ENCODE measurements at regions not wholly inside any gene's neighbourhood (a gene's known extent, or its start where the extent isn't known, plus 50 kb on each side); places are given as distances from the start of the nearest gene placed in this dataset.

DNA sequence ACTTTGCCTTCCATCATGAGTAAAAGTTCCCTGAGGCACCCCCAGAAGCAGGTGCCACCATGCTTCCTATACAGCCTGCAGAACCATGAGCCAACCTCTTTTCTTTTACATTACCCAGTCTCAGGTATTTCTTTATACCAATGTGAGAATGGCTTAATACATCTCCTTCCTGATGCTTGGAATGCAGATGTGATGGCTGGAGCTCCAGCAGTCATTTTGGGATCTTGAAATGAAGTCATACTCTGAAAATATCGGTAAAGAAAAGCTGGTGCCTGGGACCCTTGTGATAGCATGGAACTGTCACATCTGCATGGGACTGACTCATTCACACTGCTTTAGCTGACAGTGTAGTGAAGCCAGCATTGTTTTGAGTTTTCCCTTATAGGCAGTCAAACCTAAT is 634.5 kb upstream of the NRP1 start:
- H2BK12ac ChIP-seq (ENCODE audit: low read depth, low read length): no peak overlapping the region
- H3K9ac ChIP-seq (replicated peaks in 1 of 4; ENCODE audit: extremely low read depth in 1 of 4, low read depth in 3 of 4, low read length in 3 of 4): no peak overlapping the region
- no peak overlapping the region for H3K18ac ChIP-seq (ENCODE audit: extremely low read depth, low read length)
- H2AFZ ChIP-seq (ENCODE audit: low read length): no peak overlapping the region
- H4K8ac ChIP-seq (ENCODE audit: extremely low read depth, insufficient read depth, low read length): no peak overlapping the region
- no peaks in the 10 kb centered on the region for H3K27me3 ChIP-seq (replicated peaks in 1 of 4; ENCODE audit: control insufficient read depth in 3 of 4, extremely low read depth in 1 of 4, insufficient read depth in 3 of 4, low read length in 3 of 4)
- H2AK5ac ChIP-seq (ENCODE audit: low read depth, low read length): no peak overlapping the region
- H4K20me1 ChIP-seq (replicated peaks in 1 of 2; ENCODE audit: control insufficient read depth in 1 of 2, insufficient read depth in 2 of 2, low read length in 2 of 2): no peaks in the 10 kb centered on the region
- H3K79me1 ChIP-seq (ENCODE audit: low read depth, low read length): no peaks in the 10 kb centered on the region
- H3K9me3 ChIP-seq (ENCODE audit: insufficient read depth in 2 of 2, low read depth in 1 of 2, low read length in 1 of 2): no peaks in the 10 kb centered on the region
- peaks cover 3% of the 10 kb centered on the region; the same call in 1 of the 2 replicates for H3K23me2 ChIP-seq (ENCODE audit: low read depth, low read length)
- H3K56ac ChIP-seq (replicated peaks; ENCODE audit: insufficient read length, low read depth, low read length): no peak overlapping the region
- no peak overlapping the region for H2BK15ac ChIP-seq (ENCODE audit: low read length)
- H2BK20ac ChIP-seq (ENCODE audit: low read length): no peak overlapping the region
- ChIA-PET POLR2A (ENCODE audit: partially characterized antibody) (no interaction called here), CTCF (ENCODE audit: partially characterized antibody) (no interaction called here)
- no peak overlapping the region for H2BK120ac ChIP-seq (replicated peaks; ENCODE audit: low read depth, low read length)
- no peaks in the 10 kb centered on the region for H3K36me3 ChIP-seq (ENCODE audit: control insufficient read depth in 2 of 4, insufficient read depth in 4 of 4, low read length in 3 of 4)
- no peak overlapping the region for H3K27ac ChIP-seq (ENCODE audit: low read depth, low read length)
- no peak for FAIRE-seq
- H2BK5ac ChIP-seq (ENCODE audit: low read depth, low read length): no peak overlapping the region
- H4K5ac ChIP-seq (ENCODE audit: insufficient read length, low read depth, low read length): no peak overlapping the region
- no peak overlapping the region for H3K4me2 ChIP-seq (ENCODE audit: insufficient read depth in 1 of 2, low read depth in 2 of 2, low read length in 2 of 2)
- H3K4ac ChIP-seq (replicated peaks; ENCODE audit: insufficient read length, low read depth, low read length): no peak overlapping the region
- no peak overlapping the region for H3K23ac ChIP-seq (ENCODE audit: insufficient read length)
- no peak overlapping the region for H3K4me3 ChIP-seq (ENCODE audit: extremely low read depth in 1 of 4, insufficient read depth in 2 of 4, low read depth in 3 of 4, low read length in 4 of 4)
- no peak for DNase-seq (ENCODE audit: low read depth in 1 of 2, low spot score in 2 of 2)
- 87% methylated on average over 1 of the region's 1 CpG; no CpG with 5 or more reads in 1 of the 2 experiments for WGBS, 2 experiments (ENCODE audit: extremely low coverage in 1 of 2, insufficient coverage in 1 of 2, insufficient read length in 1 of 2, insufficient replicate concordance in 2 of 2, low coverage in 1 of 2, low lambda C conversion rate in 2 of 2, missing lambda C conversion rate in 1 of 2)
- no peaks in the 10 kb centered on the region for H3K79me2 ChIP-seq (ENCODE audit: control insufficient read depth in 1 of 2, insufficient read depth in 2 of 2, low read length in 2 of 2)
- no peak overlapping the region for H3K14ac ChIP-seq (ENCODE audit: insufficient read length)
- no peaks in the 10 kb centered on the region for H3K4me1 ChIP-seq (replicated peaks in 1 of 4; ENCODE audit: control insufficient read depth in 3 of 4, insufficient read depth in 4 of 4, low read length in 3 of 4)
- H4K91ac ChIP-seq (replicated peaks; ENCODE audit: insufficient read length, low read length): no peak overlapping the region
- TF ChIP-seq, protein P1, sequence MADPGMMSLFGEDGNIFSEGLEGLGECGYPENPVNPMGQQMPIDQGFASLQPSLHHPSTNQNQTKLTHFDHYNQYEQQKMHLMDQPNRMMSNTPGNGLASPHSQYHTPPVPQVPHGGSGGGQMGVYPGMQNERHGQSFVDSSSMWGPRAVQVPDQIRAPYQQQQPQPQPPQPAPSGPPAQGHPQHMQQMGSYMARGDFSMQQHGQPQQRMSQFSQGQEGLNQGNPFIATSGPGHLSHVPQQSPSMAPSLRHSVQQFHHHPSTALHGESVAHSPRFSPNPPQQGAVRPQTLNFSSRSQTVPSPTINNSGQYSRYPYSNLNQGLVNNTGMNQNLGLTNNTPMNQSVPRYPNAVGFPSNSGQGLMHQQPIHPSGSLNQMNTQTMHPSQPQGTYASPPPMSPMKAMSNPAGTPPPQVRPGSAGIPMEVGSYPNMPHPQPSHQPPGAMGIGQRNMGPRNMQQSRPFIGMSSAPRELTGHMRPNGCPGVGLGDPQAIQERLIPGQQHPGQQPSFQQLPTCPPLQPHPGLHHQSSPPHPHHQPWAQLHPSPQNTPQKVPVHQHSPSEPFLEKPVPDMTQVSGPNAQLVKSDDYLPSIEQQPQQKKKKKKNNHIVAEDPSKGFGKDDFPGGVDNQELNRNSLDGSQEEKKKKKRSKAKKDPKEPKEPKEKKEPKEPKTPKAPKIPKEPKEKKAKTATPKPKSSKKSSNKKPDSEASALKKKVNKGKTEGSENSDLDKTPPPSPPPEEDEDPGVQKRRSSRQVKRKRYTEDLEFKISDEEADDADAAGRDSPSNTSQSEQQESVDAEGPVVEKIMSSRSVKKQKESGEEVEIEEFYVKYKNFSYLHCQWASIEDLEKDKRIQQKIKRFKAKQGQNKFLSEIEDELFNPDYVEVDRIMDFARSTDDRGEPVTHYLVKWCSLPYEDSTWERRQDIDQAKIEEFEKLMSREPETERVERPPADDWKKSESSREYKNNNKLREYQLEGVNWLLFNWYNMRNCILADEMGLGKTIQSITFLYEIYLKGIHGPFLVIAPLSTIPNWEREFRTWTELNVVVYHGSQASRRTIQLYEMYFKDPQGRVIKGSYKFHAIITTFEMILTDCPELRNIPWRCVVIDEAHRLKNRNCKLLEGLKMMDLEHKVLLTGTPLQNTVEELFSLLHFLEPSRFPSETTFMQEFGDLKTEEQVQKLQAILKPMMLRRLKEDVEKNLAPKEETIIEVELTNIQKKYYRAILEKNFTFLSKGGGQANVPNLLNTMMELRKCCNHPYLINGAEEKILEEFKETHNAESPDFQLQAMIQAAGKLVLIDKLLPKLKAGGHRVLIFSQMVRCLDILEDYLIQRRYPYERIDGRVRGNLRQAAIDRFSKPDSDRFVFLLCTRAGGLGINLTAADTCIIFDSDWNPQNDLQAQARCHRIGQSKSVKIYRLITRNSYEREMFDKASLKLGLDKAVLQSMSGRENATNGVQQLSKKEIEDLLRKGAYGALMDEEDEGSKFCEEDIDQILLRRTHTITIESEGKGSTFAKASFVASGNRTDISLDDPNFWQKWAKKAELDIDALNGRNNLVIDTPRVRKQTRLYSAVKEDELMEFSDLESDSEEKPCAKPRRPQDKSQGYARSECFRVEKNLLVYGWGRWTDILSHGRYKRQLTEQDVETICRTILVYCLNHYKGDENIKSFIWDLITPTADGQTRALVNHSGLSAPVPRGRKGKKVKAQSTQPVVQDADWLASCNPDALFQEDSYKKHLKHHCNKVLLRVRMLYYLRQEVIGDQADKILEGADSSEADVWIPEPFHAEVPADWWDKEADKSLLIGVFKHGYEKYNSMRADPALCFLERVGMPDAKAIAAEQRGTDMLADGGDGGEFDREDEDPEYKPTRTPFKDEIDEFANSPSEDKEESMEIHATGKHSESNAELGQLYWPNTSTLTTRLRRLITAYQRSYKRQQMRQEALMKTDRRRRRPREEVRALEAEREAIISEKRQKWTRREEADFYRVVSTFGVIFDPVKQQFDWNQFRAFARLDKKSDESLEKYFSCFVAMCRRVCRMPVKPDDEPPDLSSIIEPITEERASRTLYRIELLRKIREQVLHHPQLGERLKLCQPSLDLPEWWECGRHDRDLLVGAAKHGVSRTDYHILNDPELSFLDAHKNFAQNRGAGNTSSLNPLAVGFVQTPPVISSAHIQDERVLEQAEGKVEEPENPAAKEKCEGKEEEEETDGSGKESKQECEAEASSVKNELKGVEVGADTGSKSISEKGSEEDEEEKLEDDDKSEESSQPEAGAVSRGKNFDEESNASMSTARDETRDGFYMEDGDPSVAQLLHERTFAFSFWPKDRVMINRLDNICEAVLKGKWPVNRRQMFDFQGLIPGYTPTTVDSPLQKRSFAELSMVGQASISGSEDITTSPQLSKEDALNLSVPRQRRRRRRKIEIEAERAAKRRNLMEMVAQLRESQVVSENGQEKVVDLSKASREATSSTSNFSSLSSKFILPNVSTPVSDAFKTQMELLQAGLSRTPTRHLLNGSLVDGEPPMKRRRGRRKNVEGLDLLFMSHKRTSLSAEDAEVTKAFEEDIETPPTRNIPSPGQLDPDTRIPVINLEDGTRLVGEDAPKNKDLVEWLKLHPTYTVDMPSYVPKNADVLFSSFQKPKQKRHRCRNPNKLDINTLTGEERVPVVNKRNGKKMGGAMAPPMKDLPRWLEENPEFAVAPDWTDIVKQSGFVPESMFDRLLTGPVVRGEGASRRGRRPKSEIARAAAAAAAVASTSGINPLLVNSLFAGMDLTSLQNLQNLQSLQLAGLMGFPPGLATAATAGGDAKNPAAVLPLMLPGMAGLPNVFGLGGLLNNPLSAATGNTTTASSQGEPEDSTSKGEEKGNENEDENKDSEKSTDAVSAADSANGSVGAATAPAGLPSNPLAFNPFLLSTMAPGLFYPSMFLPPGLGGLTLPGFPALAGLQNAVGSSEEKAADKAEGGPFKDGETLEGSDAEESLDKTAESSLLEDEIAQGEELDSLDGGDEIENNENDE (IDR thresholded peaks at IDR 0.05; ENCODE audit: insufficient replicate concordance, low read length): no peak

Data from H1 (cell line).